ENCODE measurements at regions not wholly inside any gene's neighbourhood (a gene's known extent, or its start where the extent isn't known, plus 50 kb on each side); places are given as distances from the start of the nearest gene placed in this dataset.

DNA sequence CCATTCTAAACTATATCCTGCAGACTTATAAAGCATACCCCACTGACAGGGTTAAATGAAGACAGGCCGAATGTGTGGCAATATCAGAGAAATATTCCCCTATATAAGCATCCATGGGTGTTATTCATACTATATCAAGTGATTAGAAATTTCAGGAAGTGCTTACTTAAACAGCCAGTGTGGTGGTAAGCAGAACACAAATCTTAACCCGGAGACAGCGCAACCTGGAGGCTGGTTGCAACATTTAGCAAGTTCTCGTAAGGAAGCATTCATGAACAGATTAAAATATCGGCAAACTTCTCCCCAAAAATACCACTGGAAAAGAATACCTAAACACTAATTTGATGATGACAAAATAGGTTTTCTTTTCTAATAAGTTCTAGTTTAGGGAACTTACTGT is 261.2 kb downstream of the CBLL2 start:
- TF ChIP-seq EZH2 (IDR thresholded peaks at IDR 0.05; ENCODE audit: borderline replicate concordance, low read length) = no peak
- TF ChIP-seq, protein P1, sequence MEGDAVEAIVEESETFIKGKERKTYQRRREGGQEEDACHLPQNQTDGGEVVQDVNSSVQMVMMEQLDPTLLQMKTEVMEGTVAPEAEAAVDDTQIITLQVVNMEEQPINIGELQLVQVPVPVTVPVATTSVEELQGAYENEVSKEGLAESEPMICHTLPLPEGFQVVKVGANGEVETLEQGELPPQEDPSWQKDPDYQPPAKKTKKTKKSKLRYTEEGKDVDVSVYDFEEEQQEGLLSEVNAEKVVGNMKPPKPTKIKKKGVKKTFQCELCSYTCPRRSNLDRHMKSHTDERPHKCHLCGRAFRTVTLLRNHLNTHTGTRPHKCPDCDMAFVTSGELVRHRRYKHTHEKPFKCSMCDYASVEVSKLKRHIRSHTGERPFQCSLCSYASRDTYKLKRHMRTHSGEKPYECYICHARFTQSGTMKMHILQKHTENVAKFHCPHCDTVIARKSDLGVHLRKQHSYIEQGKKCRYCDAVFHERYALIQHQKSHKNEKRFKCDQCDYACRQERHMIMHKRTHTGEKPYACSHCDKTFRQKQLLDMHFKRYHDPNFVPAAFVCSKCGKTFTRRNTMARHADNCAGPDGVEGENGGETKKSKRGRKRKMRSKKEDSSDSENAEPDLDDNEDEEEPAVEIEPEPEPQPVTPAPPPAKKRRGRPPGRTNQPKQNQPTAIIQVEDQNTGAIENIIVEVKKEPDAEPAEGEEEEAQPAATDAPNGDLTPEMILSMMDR (conservative IDR thresholded peaks at IDR 0.05 in 1 of 2, IDR thresholded peaks at IDR 0.05 in 1 of 2; ENCODE audit: extremely low read depth in 1 of 2, insufficient read depth in 1 of 2, low read depth in 1 of 2, low read length in 2 of 2) = no peak
